SKM-1 (cell line): ENCODE measurements at regions not wholly inside any gene's neighbourhood (a gene's known extent, or its start where the extent isn't known, plus 50 kb on each side); places are given as distances from the start of the nearest gene placed in this dataset.

Source experiments
- DNase-seq: peaks from one replicate; lab custom pipeline; 2025; ENCODE audit not compliant: unreplicated experiment; lab: John Stamatoyannopoulos, UW

DNA sequence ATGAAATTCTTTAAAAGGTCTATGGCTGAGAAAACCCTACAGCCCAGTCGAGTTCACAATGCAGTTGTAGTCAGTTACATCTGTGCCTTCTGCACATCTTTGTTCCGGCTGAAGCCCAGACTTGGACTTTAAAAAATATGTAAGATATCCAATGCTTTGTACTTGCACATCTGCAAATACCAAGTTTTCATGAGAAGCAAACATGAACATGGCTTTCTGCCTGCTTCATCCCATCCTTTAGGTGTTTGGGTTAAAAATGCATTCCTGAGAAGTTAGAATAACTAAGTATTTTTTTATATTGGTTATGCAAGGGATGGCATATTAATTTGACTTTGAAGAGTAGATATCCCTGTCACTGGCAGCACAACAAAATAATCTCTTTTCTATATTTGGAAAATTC, 528.4 kb downstream of the METTL15 start:
- no peak for DNase-seq

- DNase-seq: no peak
Observed at GRCh38 chr11:28636033-28636432, 527.8 kb downstream of the METTL15 start.

- DNase-seq: no peak
Observed at GRCh38 chr11:28632338-28632737, 524.1 kb downstream of the METTL15 start.

DNA sequence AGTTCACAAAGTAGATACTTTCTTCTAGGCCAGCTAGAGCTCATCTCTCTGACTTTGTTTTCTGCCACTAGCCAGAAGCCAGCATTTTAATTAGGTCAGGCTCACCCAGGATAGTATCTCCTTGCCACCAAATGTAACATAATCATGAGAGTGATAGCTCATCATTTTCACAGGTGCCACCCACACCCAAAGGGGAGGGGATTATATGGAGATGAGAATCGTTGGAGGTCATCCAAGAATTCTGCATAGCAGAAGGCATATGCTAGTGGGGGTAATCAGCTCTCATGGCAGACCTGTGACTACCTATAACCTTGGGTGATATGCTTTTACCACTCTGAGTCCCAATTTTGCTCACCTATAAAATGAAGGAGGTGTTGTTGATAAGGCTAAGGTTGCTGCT, 523.0 kb downstream of the METTL15 start:
- DNase-seq: no peak

DNA sequence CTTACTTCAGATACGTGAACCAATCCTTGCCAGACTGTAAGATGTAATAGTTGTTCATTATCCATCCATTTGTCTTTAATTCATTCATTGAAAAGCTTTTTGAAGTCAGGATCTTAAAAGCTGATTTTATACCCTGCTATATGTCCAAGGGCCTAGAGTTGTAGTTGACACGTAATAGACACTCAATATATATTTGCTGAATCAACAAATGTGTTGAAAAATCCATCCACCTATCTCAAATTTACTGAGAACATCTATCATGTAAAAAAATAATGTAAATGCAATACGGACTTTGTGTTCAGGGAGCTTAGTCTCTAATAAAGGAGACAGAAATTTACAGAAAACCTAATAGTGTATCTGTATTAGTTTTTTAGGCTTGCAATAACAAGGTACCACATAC, 521.0 kb downstream of the METTL15 start:
- DNase-seq: no peak

GRCh38 chr11:28628412-28628811, 520.2 kb downstream of the METTL15 start:
- DNase-seq: no peak

DNA sequence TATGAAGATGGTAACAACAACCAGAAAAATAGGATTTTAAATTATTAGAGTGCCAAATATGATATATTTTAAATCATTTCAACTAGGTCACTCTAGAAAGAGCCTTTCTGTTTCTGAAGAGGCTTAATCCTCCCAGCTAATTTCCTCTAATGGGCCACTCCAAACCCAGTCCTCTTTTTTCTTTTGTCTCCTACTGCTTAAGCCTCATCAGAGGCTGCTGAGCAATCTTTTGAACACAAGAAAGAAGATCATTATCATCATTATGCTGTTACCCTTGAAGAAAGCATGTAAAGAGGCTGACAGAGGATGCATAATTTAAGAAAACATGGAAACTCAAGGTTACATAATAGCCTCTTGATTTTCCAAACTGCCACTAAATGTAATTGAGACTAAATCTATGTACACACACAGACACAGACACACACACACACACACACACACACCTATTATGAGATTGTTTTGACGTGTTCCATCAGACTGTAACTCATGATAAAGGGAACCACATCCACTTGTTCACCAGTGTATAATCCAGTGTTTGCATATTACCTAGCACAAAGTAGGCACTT, 519.6 kb downstream of the METTL15 start:
- no peak for DNase-seq

GRCh38 chr11:28625532-28625931, 517.3 kb downstream of the METTL15 start:
- no peak for DNase-seq

DNA sequence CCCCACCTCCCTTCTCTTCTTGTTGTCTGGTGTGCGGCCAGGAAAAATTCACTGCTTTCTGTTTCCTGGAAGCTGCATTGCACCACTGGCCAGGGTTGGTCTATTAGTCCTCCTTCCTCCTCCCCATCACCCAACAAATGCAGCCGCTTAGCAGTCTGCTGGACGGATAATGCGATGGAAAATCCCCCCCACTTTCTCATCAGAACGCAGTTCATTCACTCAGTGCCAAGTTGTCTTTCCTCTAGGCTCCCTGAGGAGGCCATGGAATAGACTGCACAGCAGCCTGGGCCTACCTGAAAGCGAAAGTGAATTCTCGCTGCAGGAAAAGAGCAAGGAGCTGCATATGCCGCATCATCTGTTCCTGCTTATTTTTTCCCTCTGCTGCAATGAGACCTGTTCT, 513.6 kb downstream of the METTL15 start:
- DNase-seq: no peak

DNA sequence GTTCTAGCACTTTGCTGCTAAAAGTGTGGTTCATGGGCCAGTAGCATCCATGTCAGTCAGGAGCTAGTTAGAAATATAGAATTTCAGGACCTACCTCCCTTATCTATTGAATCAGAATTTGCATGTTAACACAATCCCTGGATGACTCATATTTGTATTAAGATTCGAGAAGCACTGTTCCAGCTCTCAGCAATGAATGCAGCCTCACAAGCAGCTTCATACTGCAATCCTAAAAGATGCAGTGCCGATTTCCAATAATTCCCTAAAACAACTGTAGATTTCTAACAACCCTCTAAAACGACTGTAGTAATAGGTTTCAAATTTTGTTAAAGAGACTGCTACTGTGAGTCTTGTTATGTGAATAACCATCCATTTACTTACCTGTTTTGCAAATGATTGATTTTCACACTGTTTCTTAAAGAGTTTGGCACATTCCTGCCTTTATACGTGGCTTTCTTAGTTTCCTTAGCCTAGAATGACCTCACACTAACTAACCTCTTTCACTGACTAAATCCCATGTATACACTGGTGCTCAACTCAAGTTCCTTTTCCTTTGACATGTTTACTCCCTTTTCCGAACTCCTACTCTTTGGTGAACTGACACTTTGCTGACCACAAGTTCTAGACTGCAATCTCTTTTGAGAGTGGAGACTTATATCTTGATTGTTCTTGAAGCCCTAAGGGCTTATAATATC, 511.8 kb downstream of the METTL15 start:
- no peak for DNase-seq

DNA sequence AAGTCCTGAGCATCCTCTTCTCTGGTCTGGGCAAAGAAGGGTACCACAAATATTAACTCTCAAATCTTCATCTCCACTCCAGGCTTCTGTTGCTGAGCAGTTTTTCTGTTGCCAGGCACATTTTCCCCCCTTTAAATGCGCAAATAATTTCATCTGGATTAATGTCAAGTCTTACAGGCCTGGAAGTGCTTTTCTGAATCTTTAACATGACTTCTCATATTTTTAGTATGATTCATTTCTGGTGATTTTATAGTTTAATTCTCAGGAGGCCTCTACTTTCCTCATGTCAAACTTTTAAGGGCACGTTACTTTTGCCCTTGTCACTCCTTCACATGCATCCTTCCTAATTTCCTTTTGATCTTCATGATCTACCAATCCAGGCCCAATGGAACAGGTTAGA, 510.2 kb downstream of the METTL15 start:
- DNase-seq: no peak

DNA sequence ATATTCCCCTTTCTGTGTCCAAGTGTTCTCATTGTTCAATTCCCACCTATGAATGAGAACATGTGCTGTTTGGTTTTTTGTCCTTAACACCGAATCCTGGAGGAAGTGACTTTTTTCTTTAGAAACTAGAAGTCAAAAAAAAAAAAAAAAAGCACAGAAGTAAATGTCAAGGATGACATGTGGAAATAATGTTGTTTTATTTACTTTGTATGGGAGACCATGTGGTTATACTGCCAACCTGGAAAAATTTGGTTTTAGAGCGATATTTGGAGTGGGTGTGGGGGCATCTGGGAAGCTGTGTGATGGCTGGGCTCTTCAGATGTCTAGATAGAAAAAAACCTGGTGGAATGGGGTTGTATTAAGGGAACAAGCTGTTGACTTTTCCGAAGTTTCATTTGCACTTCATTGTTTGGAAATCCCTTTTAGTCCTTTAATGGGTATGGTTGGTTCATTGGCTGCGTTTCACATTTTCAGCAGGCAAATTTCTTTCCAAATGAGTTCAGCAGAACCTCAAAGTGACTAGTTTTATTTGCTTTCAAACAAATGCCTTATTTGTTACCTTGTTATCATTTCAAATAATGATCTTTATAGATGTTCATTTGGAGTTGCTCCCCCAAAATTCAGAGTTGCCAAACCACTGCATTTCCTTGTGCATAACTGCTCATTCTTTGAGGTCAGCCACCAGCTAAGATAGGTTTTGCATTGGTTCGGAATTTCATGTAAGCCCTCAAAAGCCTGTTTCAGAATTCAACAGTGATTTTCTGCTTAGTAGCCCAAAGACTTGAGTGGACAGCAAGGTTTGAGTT, 508.2 kb downstream of the METTL15 start:
- no peak for DNase-seq

DNA sequence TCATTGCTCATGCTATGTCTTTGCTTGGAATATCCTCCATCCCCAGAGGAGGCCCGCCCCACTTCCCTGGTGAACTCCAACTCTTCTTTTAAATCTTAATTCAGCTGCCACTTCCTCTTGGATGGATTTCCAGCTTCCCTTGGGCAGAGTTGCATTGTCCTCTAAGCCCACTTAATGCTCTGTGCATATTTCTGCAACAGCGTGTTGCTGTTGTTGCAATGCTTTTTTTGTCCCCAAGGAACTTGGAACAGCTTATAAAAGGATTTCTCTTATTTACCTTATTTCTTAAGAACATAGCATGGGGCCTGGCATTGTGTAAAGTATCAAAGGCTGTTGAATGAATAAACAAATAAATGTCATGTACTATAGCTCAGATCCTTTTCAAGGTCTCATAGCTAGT, 507.4 kb downstream of the METTL15 start:
- DNase-seq: no peak

GRCh38 chr11:28606930-28607329, 498.7 kb downstream of the METTL15 start:
- no peak for DNase-seq

DNA sequence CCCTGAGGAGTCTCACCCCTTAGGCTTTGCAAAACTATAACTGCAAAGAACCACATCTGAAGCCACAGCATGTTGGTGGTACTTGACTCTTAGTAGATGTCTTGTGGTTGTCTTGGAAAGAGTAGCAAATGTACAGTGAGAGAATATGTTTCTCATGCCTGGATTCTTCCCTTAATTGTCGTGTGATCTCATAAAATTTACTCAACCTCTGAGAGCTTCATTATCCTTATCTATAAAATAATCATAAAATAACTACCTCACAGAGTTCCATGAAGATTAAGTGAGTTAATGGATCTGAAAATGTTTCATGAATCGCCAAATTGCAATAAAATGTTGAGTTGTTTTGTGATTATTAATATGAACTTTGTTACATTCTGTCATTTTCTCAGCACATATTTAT, 491.5 kb downstream of the METTL15 start:
- no peak for DNase-seq

GRCh38 chr11:28598531-28598930, 490.3 kb downstream of the METTL15 start:
- DNase-seq: no peak

GRCh38 chr11:28596816-28597215, 488.6 kb downstream of the METTL15 start:
- DNase-seq: no peak

GRCh38 chr11:28592141-28592540, 484.0 kb downstream of the METTL15 start:
- DNase-seq: no peak

DNA sequence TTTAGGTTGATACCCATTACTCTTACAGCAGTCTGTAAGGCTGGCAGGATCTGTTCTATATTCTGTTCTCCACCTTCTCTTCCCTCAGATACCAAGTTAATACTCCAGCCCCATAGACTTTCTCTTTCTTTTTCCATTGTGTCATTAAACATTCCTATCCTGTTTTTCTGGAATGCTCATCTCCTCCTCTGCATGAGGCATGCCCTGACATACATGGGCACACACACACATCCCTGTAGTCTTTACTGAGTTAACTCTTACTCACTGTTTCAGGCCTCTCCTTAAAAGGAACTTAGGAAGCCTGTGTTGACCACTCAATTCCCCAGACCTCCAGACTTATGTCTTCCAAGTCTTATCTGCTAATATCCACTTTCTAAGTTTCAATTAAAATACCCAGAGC, 476.8 kb downstream of the METTL15 start:
- DNase-seq: no peak

DNA sequence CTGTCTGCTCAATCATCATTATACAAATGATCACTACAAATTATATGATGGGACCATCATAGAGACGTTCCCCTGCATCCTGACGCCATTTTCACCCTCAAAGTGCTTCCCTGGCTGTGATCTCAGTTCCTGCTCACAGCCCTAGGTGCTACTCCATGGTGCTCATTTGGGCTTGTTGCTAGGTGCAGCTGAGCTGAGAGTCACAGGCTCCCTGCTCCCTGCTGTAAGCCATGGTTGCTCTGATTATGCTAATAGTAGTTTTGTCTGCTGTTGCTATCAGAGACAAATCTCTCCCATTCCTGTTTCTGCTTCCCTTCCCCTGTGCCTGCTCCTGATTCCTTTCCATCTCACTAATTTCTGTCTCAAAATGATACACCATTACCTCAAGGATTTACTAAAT, 474.3 kb downstream of the METTL15 start:
- DNase-seq: no peak

GRCh38 chr11:28581286-28582242, 473.4 kb downstream of the METTL15 start:
- no peak for DNase-seq
